Left renal cortex interstitium (tissue), 4 donors: ENCODE measurements at regions not wholly inside any gene's neighbourhood (a gene's known extent, or its start where the extent isn't known, plus 50 kb on each side); places are given as distances from the start of the nearest gene placed in this dataset.
"Not testable (repeated sequence)": the region's sequence is repeated elsewhere in the genome, so short reads cannot be mapped to it uniquely, and the experiment has no call there.

ENCODE experiments used
- DNase-seq, 4 donors: peaks; one replicate each; pipeline ENCODE4 v3.0.0-alpha.2; 2013; ENCODE audit warnings: low read depth in 4 of 4, low spot score in 2 of 4, missing footprints in 1 of 4

- no peak for DNase-seq
These were observed 67.0 kb upstream of the EDEM3 start for GRCh38 chr1:184821658-184822057.

GRCh38 chr1:184820956-184821355 is 66.3 kb upstream of the EDEM3 start:
- DNase-seq, result no peak

GRCh38 chr1:184820218-184820750 is 65.6 kb upstream of the EDEM3 start:
- no peak for DNase-seq

- no peak for DNase-seq
These were observed 64.0 kb upstream of the EDEM3 start for GRCh38 chr1:184818646-184819045.

- not testable (repeated sequence) for DNase-seq
These were observed 62.3 kb upstream of the EDEM3 start for GRCh38 chr1:184817003-184817402.

GRCh38 chr1:184813528-184814089 is 59.0 kb upstream of the EDEM3 start:
- no peak for DNase-seq

- no peak for DNase-seq
These were observed 56.9 kb upstream of the EDEM3 start for GRCh38 chr1:184811439-184812111.

- no peak for DNase-seq
These were observed 56.2 kb upstream of the EDEM3 start for GRCh38 chr1:184810735-184811343.

GRCh38 chr1:184806296-184806721 is 51.7 kb upstream of the EDEM3 start:
- no peak for DNase-seq

GRCh38 chr1:184805667-184806295 is 51.1 kb upstream of the EDEM3 start:
- peak; percentile 48 to 81 (median 76) for DNase-seq
